ENCODE measurements at regions not wholly inside any gene's neighbourhood (a gene's known extent, or its start where the extent isn't known, plus 50 kb on each side); places are given as distances from the start of the nearest gene placed in this dataset.
A peak's percentile ranks its signal among the peaks of the same experiment; 100 is the strongest.

DNA sequence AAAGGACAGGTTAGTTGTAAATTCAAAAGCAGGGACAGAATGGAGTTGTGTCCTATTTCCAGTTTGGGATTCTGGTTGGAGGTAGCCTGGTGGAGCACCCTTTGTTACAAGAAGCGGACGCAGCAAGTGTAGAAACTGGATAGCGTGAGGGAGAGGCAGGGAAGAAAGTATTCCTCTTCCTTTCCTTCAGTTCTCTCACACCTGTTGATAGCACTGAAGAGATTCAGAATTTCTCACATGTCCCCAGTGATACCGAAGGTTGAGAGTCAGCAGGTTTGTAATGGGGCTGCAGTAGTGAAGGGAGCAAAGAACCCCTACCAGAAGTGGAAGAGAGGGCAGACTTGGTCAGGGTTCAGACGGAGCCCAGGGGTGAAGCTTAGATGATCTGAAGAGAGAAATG lies 399.2 kb downstream of the SPRY2 start:
- CTCF ChIA-PET: no interaction called here

DNA sequence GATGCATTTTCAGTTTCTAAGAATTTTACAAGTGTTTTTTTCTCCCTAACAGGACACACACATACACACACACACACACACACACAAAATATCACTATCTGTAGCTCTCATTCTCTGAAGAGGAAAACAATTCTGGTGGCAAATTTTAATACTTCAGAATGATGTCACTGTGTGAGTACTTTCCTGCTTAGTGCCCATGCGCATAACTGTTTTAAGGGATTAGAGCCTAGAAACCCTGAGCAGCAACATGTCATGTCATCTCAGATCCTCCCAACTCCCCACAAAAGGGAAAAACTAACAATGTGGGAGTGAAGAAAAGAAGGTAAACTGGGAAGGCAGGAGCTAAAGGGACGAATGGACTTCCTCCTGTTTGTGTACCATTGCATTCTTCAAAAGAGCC lies 401.2 kb downstream of the SPRY2 start:
- Histone ChIP-seq H3K36me3 (ENCODE audit: insufficient read depth, low read length, poor library complexity, severe bottlenecking) (no peaks in the 10 kb centered on the region), H3K9me3 (ENCODE audit: low read depth, low read length, poor library complexity, severe bottlenecking) (no peaks in the 10 kb centered on the region), H3K4me1 (ENCODE audit: insufficient read depth, low read length, poor library complexity, severe bottlenecking) (peaks cover 37% of the 10 kb centered on the region), H3K27me3 (replicated peaks; ENCODE audit: insufficient read depth, low read depth, low read length, poor library complexity) (no peaks in the 10 kb centered on the region), H3K27ac (ENCODE audit: low read depth, low read length, poor library complexity, severe bottlenecking) (no peak overlapping the region), H3K4me3 (ENCODE audit: low read depth, low read length, poor library complexity, severe bottlenecking) (no peak overlapping the region)
- intact Hi-C loops (cut with micrococcal nuclease; ENCODE audit: unreplicated experiment): no loop called here
- no peak for DNase-seq (ENCODE audit: low spot score)
- TF ChIP-seq EZH2 (IDR thresholded peaks at IDR 0.05; ENCODE audit: borderline replicate concordance, low read depth, low read length, poor library complexity, severe bottlenecking): no peak
- TF ChIP-seq, protein P1, sequence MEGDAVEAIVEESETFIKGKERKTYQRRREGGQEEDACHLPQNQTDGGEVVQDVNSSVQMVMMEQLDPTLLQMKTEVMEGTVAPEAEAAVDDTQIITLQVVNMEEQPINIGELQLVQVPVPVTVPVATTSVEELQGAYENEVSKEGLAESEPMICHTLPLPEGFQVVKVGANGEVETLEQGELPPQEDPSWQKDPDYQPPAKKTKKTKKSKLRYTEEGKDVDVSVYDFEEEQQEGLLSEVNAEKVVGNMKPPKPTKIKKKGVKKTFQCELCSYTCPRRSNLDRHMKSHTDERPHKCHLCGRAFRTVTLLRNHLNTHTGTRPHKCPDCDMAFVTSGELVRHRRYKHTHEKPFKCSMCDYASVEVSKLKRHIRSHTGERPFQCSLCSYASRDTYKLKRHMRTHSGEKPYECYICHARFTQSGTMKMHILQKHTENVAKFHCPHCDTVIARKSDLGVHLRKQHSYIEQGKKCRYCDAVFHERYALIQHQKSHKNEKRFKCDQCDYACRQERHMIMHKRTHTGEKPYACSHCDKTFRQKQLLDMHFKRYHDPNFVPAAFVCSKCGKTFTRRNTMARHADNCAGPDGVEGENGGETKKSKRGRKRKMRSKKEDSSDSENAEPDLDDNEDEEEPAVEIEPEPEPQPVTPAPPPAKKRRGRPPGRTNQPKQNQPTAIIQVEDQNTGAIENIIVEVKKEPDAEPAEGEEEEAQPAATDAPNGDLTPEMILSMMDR (conservative IDR thresholded peaks at IDR 0.05; ENCODE audit: low read depth, low read length): no peak
- ChIA-PET CTCF (no interaction called here), POLR2A (ENCODE audit: low non-redundant PET) (no interaction called here)
- BruUV-seq (replicated peaks): no TSS peak

More for the DNA sequence above, 399.2 kb downstream of the SPRY2 start:
- Histone ChIP-seq H3K9me3 (ENCODE audit: low read depth, low read length, poor library complexity, severe bottlenecking) (no peaks in the 10 kb centered on the region), H3K4me1 (ENCODE audit: insufficient read depth, low read length, poor library complexity, severe bottlenecking) (peaks cover 25% of the 10 kb centered on the region), H3K4me3 (ENCODE audit: low read depth, low read length, poor library complexity, severe bottlenecking) (no peak overlapping the region), H3K27me3 (replicated peaks; ENCODE audit: insufficient read depth, low read depth, low read length, poor library complexity) (no peaks in the 10 kb centered on the region), H3K36me3 (ENCODE audit: insufficient read depth, low read length, poor library complexity, severe bottlenecking) (no peaks in the 10 kb centered on the region), H3K27ac (ENCODE audit: low read depth, low read length, poor library complexity, severe bottlenecking) (no peak overlapping the region)
- BruUV-seq (replicated peaks): no TSS peak
- DNase-seq (ENCODE audit: low spot score): no peak
- POLR2A ChIA-PET (ENCODE audit: low non-redundant PET): no interaction called here
- no peak for TF ChIP-seq EZH2 (IDR thresholded peaks at IDR 0.05; ENCODE audit: borderline replicate concordance, low read depth, low read length, poor library complexity, severe bottlenecking)
- TF ChIP-seq, protein P1 (conservative IDR thresholded peaks at IDR 0.05; ENCODE audit: low read depth, low read length): no peak
- intact Hi-C loops (cut with micrococcal nuclease; ENCODE audit: unreplicated experiment): no loop called here

DNA sequence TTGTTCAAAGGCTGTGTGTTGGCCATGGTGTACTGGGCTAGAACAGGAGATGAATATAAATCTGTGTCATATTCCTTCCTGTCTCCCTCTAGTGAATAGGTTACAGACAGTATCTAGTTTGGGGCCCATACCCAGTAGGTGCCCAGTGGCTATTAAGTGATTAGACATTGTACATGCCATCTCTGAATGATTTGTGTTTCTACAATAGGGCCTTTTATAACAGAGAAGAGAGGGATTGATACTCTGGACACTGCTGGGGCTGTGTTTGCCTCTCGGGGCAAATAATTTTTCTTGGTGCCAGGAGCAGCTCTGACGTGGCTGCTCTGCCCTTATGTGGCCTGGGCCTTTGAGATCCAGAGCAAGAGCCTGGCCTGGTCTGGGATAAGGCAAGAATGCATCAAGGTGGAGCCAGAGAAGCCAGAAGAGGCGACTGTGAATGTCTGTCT lies 403.1 kb downstream of the SPRY2 start:
- H3K9me3 ChIP-seq (ENCODE audit: low read depth, low read length, poor library complexity, severe bottlenecking): no peaks in the 10 kb centered on the region
- DNase-seq (ENCODE audit: low spot score): peak; percentile 26
- no peak for TF ChIP-seq EZH2 (IDR thresholded peaks at IDR 0.05; ENCODE audit: borderline replicate concordance, low read depth, low read length, poor library complexity, severe bottlenecking)
- TF ChIP-seq, protein P1 (conservative IDR thresholded peaks at IDR 0.05; ENCODE audit: low read depth, low read length): no peak
- peaks cover 37% of the 10 kb centered on the region for H3K4me1 ChIP-seq (ENCODE audit: insufficient read depth, low read length, poor library complexity, severe bottlenecking)
- intact Hi-C loops (cut with micrococcal nuclease; ENCODE audit: unreplicated experiment): no loop called here
- POLR2A ChIA-PET (ENCODE audit: low non-redundant PET): no interaction called here
- no peaks in the 10 kb centered on the region for H3K27me3 ChIP-seq (replicated peaks; ENCODE audit: insufficient read depth, low read depth, low read length, poor library complexity)
- CTCF ChIA-PET: no interaction called here
- peak overlapping the region; percentile 68 for H3K27ac ChIP-seq (ENCODE audit: low read depth, low read length, poor library complexity, severe bottlenecking)
- H3K4me3 ChIP-seq (ENCODE audit: low read depth, low read length, poor library complexity, severe bottlenecking): no peak overlapping the region
- no TSS peak for BruUV-seq (replicated peaks)
- H3K36me3 ChIP-seq (ENCODE audit: insufficient read depth, low read length, poor library complexity, severe bottlenecking): no peaks in the 10 kb centered on the region
